ELF-1 (cell line): ENCODE measurements at regions not wholly inside any gene's neighbourhood (a gene's known extent, or its start where the extent isn't known, plus 50 kb on each side); places are given as distances from the start of the nearest gene placed in this dataset.

ENCODE experiments used
- DNase-seq: peaks from one replicate; pipeline ENCODE4 v3.0.0-alpha.2; 2016; ENCODE audit warnings: low read depth, low spot score

DNA sequence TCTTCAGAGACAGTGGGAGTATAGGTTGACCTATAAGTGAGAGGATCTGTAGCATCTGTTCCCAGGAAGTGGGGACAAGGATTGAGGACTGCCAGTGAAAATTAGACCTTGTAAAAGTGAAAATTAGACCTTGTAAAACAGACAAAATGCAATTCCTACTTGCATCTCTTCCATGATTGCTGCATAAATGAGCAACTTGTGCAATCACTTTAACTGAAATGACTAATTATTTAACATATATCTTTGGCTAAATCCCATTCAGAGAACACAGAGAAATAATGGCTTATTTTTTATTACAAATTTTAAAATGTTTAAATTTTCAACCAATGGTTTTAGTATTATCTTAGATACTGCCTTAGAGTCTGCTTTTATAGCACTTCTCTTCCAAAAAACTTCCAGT, 67.2 kb upstream of the NABP1 start:
- DNase-seq = no peak

DNA sequence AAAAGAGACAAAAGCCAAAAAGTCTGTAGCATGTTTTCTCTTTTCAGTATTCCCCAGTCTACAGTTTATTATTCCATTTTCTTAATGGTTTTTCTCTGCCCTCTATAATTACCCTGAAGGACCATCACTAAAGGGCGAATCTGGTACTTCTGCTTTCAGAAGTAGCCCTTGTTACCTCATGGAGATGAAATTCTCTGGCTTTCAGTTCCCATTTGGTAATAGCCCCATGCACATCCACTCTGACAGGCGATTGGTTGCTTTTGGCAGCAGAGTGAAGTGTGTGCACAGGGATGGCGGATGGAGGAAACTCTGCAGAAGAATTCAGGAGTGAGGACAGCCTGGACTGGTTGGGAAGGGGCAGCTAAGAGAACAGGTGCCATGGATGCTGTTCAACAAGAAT, 66.3 kb upstream of the NABP1 start:
- no peak for DNase-seq

GRCh38 chr2:191612496-191612895, 65.4 kb upstream of the NABP1 start:
- no peak for DNase-seq

- DNase-seq = no peak
Observed at GRCh38 chr2:191614759-191615158, 63.2 kb upstream of the NABP1 start.

DNA sequence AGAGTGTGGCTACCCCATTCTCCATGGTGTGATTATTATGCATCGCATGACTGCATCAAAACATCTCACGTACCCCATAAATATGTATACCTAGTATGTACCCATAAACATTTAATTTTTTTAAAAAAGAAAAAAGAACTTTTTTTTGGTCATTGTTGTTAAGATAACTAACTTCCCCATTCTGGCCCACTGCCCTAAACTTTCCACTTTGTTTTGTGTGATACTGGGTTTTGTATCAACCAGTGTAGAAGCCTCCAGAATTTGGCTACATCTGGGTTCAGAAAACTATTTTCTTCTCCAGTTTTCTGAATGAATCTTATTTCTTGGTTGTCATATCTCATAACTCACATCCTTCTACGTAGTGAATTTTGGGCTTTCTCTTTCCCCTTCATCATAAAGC, 62.3 kb upstream of the NABP1 start:
- no peak for DNase-seq

- no peak for DNase-seq
Observed at GRCh38 chr2:191617575-191617974, 60.4 kb upstream of the NABP1 start.

GRCh38 chr2:191618046-191618780, 59.7 kb upstream of the NABP1 start:
- no peak for DNase-seq

DNA sequence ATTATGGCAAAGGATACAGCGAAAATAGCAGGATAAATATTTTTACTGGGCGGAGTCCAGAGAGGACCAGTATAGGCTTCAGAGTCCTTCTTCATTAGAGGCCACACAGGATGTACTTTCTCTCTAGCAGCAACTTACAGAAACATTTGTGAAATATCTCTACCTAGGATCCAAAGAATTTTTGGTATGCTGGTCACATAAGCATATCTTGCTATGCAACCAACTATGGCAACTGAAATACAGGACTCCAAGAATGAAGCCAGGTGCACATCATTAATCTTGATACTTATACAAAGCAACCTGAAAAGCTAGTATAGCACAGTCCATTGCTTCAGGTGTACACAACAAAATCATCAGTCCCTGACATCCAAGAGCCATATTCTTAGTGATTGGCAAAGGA, 59.1 kb upstream of the NABP1 start:
- no peak for DNase-seq

DNA sequence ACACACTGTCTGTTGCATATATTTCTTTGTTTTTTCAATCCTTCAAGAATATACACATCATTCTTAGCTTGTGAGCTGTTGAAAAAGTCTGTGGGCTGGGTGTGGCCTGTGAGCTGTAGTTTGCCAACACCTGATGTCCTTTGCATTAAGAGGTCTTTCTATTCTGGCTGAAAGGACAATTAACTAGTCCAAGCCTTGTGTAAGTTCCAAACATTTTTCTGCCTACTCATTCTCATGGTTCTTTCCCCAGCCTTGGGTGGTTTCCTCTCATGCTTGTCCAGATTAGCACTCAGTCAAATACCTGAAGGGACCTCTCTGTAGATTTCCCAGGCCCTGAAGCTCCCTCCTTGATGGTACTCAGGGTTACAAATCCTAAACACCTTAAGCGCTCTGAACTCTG, 57.8 kb upstream of the NABP1 start:
- peak; percentile 18 for DNase-seq

GRCh38 chr2:191622374-191623320, 55.3 kb upstream of the NABP1 start:
- DNase-seq = peak; percentile 57

- DNase-seq = no peak
Observed at GRCh38 chr2:191625016-191625415, 52.9 kb upstream of the NABP1 start.

DNA sequence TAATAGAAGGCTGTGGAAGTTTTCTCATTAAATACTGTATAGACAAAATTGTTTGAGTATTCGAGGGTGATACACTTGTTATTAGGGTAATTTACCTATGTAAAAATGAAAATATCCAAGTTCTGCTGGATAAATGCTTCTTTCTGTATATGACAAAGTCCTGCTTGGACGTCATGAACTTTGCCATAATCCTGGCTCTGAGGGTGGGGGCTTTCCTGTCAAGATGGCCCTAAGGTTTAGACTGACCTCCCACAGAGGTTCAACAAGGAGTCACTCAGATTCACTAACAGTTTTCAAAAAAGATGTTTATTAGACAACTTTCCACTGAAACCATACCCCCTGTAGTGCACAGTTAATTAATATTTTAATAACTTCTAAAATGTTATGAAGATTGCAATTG, 52.5 kb upstream of the NABP1 start:
- DNase-seq = no peak

DNA sequence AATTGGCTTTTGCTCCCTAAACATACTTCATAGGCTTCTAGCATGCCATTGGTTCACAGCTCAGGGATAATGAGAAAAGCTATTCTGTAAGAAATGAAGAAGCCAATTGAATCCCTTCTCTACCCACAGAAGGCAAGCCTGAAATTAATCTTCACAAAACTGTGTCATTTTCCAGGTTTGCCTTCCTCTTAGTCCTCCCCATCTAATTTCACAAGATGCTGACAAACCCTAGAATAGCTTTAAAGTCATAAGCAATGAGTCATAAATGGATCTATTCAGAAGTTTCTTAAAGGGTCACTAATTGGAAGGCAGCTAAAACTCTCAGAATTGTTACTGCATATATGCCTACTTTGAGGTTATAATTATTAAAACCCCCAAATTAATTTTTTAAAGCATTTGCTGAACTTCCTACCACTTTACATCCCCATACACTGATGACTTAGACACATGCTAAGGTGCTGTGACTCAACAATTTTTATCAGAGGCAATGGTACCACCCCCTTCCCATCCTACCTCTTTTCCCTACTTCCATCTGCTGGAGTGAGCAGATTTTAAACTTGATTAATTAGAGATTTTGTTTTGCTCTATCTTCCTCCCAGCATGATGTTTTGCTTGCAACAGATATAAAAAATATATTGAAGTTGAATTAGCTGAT, 51.3 kb upstream of the NABP1 start:
- DNase-seq = no peak

GRCh38 chr2:191627518-191627917, 50.4 kb upstream of the NABP1 start:
- no peak for DNase-seq
